OCI-LY3 (cell line): ENCODE measurements at regions not wholly inside any gene's neighbourhood (a gene's known extent, or its start where the extent isn't known, plus 50 kb on each side); places are given as distances from the start of the nearest gene placed in this dataset.

Source experiments
- H2AFZ ChIP-seq: fragments of 200-600, 300-600 bp; shearing (Covaris generic); 2 replicates; pipeline ENCODE4 v1.6.0; 2014; ENCODE audit warnings: antibody characterized with exemption, low read depth, low read length
- H3K27ac ChIP-seq: fragments of 200-600, 300-600 bp; sonication (generic); 2 replicates; pipeline ENCODE4 v1.5.1; 2014; ENCODE audit warnings: mild to moderate bottlenecking, low read length, moderate library complexity, mixed read lengths
- H3K27me3 ChIP-seq: fragments of 200-600, 300-600 bp; sonication (generic); 2 replicates; pipeline ENCODE4 v1.6.1; 2014; ENCODE audit warnings: low read depth, low read length, mixed read lengths
- H3K36me3 ChIP-seq: fragments of 200-600, 300-600 bp; sonication (generic); replicated peaks from 2 replicates; pipeline ENCODE3; 2014; ENCODE audit warnings: low read depth, low read length, mixed read lengths
- H3K4me1 ChIP-seq: fragments of 300-600, 200-600 bp; sonication (generic); 2 replicates; pipeline ENCODE4 v1.6.1; 2014; ENCODE audit warnings: low read length, mixed read lengths
- H3K4me2 ChIP-seq: fragments of 200-600, 300-600 bp; sonication (generic); 2 replicates; pipeline ENCODE4 v1.6.1; 2014; ENCODE audit warnings: low read length, mixed read lengths
- H3K4me3 ChIP-seq: fragments of 300-600, 200-600 bp; sonication (generic); 2 replicates; pipeline ENCODE4 v1.5.1; 2014; ENCODE audit warnings: antibody characterized with exemption, mild to moderate bottlenecking, low read length, moderate library complexity
- H3K79me2 ChIP-seq: fragments of 300-600, 200-600 bp; shearing (Covaris generic); 2 replicates; pipeline ENCODE4 v1.6.1; 2014; ENCODE audit warnings: mild to moderate bottlenecking, low read length, mixed read lengths
- H3K9ac ChIP-seq: fragments of 300-600, 200-600 bp; shearing (Covaris generic); 2 replicates; pipeline ENCODE4 v1.6.0; 2014; ENCODE audit warnings: mild to moderate bottlenecking, low read length, moderate library complexity
- H3K9me3 ChIP-seq: fragments of 200-600, 300-600 bp; shearing (Covaris generic); 2 replicates; pipeline ENCODE4 v1.6.1; 2014; ENCODE audit warnings: low read length, mixed read lengths; ENCODE audit not compliant: insufficient read depth
- H4K20me1 ChIP-seq: fragments of 200-600, 300-600 bp; sonication (generic); 2 replicates; pipeline ENCODE4 v1.6.1; 2016; ENCODE audit warnings: low read length, mixed read lengths; ENCODE audit not compliant: insufficient read depth
- CTCF ChIP-seq: fragments of 200-600, 300-600 bp; sonication (generic); IDR thresholded peaks from 2 replicates; pipeline ENCODE4 v1.5.1; 2014; ENCODE audit warnings: antibody characterized with exemption, low read length, low read depth
- EZH2phosphoT487 ChIP-seq: fragments of 200-600 bp; shearing (Covaris generic); IDR thresholded peaks from 2 replicates; pipeline ENCODE4 v1.6.1; 2018; ENCODE audit warnings: antibody characterized with exemption, mixed run types, low read depth

DNA sequence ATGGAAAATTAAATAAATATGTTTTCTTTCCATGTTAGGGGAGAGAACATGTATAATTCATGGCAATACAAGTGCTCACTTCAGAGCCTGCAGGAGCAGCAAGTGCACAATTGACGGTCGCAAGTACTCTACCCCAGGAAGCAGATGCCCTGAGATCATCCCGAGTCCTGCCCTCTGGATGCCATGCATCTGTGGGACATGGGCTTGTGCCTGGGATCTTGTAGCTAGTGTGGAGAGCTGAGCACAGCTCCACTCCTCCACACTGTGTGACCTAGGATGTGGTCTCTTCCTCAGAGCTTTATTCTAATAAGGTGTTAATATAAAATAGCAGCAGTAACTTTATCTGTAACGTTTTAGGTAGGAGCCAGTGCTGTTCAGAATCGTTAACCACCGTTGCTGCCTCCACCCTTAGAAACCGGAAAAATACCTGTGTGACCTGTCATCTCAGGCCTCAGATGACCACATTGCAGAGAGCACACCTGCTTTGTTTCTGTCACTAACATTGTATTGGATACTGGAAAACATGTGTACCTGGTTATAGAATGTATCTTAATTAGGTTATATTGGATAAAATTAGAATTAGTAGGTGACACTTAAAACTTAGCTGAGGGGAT is 105.0 kb upstream of the GOLGA6L6 start:
- H3K9ac ChIP-seq = no peak overlapping the region
- H4K20me1 ChIP-seq = no peaks in the 10 kb centered on the region
- H3K4me3 ChIP-seq = no peak overlapping the region
- peaks cover 4% of the 10 kb centered on the region; the same call in 1 of the 2 replicates for H3K4me1 ChIP-seq
- H3K9me3 ChIP-seq = no peaks in the 10 kb centered on the region
- peaks cover 22% of the 10 kb centered on the region for H3K27me3 ChIP-seq
- no peak overlapping the region for H3K4me2 ChIP-seq
- TF ChIP-seq CTCF = no peak
- TF ChIP-seq EZH2phosphoT487 = no peak
- H3K36me3 ChIP-seq = no peaks in the 10 kb centered on the region
- H2AFZ ChIP-seq = peak overlapping the region; percentile 1; the same call in 1 of the 2 replicates
- no peaks in the 10 kb centered on the region for H3K79me2 ChIP-seq
- H3K27ac ChIP-seq = no peak overlapping the region

GRCh38 chr15:20645956-20646355 is 104.4 kb upstream of the GOLGA6L6 start:
- Histone ChIP-seq H4K20me1 (no peaks in the 10 kb centered on the region), H3K9ac (no peak overlapping the region), H3K4me1 (no peaks in the 10 kb centered on the region), H3K79me2 (no peaks in the 10 kb centered on the region), H3K27me3 (peaks cover 22% of the 10 kb centered on the region), H3K36me3 (no peaks in the 10 kb centered on the region), H3K9me3 (no peaks in the 10 kb centered on the region), H2AFZ (peak overlapping the region; percentile 1), H3K4me3 (peak overlapping the region; percentile 4; the same call in 1 of the 2 replicates), H3K4me2 (peak overlapping the region; percentile 27), H3K27ac (no peak overlapping the region)
- no peak for TF ChIP-seq EZH2phosphoT487
- TF ChIP-seq CTCF = no peak

DNA sequence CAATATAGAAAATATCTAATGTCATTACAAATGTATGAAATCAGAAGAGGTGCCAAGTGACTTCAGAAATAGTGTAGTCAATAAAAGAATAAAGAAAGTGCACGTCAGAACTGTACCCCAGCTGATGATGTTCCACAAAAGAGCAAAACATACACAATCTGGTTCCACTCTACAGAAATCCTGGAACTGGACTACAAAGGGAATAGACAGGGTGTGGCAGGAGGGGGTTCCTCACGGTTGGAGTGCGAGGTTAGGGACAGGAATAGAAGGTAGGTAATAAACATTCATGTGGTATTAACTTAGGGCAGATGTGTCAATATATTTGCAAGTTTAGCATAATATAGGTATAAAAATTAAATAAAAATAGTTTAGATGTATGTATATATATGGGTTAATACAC is 103.3 kb upstream of the GOLGA6L6 start:
- TF ChIP-seq EZH2phosphoT487 = no peak
- no peak for TF ChIP-seq CTCF
- peaks cover 22% of the 10 kb centered on the region for H3K27me3 ChIP-seq
- no peaks in the 10 kb centered on the region for H3K9me3 ChIP-seq
- H3K4me2 ChIP-seq = no peak overlapping the region
- no peaks in the 10 kb centered on the region for H3K36me3 ChIP-seq
- H3K9ac ChIP-seq = no peak overlapping the region
- no peaks in the 10 kb centered on the region for H4K20me1 ChIP-seq
- H2AFZ ChIP-seq = no peak overlapping the region
- no peaks in the 10 kb centered on the region for H3K4me1 ChIP-seq
- no peaks in the 10 kb centered on the region for H3K79me2 ChIP-seq
- no peak overlapping the region for H3K4me3 ChIP-seq
- H3K27ac ChIP-seq = no peak overlapping the region

DNA sequence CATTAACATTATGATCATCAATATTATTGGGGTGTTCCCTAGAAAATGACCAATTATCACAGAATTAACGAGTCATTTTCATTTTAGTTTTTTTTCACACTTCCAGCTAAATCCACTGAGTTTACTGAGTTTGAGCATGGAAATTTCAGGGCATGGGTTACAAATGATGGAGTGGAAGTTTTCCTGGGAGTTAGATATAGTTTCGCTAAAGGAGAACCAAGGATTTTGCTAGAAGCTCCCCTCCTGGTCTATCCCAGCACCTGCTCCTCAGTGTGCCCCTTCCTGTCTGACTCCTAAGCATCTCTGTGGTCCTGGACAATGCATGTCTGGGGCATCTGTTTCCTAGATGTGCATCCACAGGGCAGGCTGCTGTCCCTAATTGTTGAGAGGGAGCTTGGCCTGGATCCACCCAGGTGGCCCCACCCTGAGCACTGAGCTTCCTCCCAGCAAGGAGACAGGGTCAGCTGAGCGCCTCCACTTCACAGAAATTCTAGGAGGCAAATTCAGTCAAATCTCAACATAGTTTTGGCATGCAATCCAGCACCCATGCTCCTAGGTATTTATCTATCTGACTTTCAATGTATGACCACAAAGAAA is 102.3 kb upstream of the GOLGA6L6 start:
- Histone ChIP-seq H3K4me1 (no peaks in the 10 kb centered on the region), H3K9ac (no peak overlapping the region), H4K20me1 (no peaks in the 10 kb centered on the region), H3K4me2 (no peak overlapping the region), H3K4me3 (no peak overlapping the region), H3K79me2 (no peaks in the 10 kb centered on the region), H3K36me3 (no peaks in the 10 kb centered on the region), H3K9me3 (no peaks in the 10 kb centered on the region), H3K27me3 (peaks cover 22% of the 10 kb centered on the region), H2AFZ (no peak overlapping the region), H3K27ac (no peak overlapping the region)
- TF ChIP-seq CTCF (no peak), EZH2phosphoT487 (no peak)
